Central memory CD8-positive, alpha-beta T cell (primary cell): ENCODE measurements at regions not wholly inside any gene's neighbourhood (a gene's known extent, or its start where the extent isn't known, plus 50 kb on each side); places are given as distances from the start of the nearest gene placed in this dataset.

Experiments
- ATAC-seq: fragments of 150-1000 bp; cut with Tn5 transposase; replicated peaks from 2 replicates; pipeline ENCODE4 v1.10.0; 2022; ENCODE audit warnings: mild to moderate bottlenecking, moderate FRiP score, moderate number of reproducible peaks; ENCODE audit not compliant: poor library complexity, severe bottlenecking; ENCODE audit errors: extremely low read depth
- DNase-seq, 2 donors: peaks; one replicate each; pipeline ENCODE4 v3.0.0; 2021; ENCODE audit warnings: low spot score in 2 of 2
- H3K27ac Mint-ChIP-seq: one replicate; pipeline ENCODE4 v1.8.0; 2022; ENCODE audit warnings: low read depth, mild to moderate bottlenecking, moderate library complexity, mixed read lengths
- H3K27me3 Mint-ChIP-seq: one replicate; pipeline ENCODE4 v1.8.0; 2022; ENCODE audit warnings: mixed read lengths
- H3K36me3 Mint-ChIP-seq: one replicate; pipeline ENCODE4 v1.8.0; 2022; ENCODE audit warnings: mild to moderate bottlenecking, moderate library complexity, mixed read lengths; ENCODE audit not compliant: insufficient read depth
- H3K4me1 Mint-ChIP-seq: one replicate; pipeline ENCODE4 v1.8.0; 2022; ENCODE audit warnings: mixed read lengths
- H3K4me3 Mint-ChIP-seq: one replicate; pipeline ENCODE4 v1.8.0; 2022; ENCODE audit warnings: mild to moderate bottlenecking, moderate library complexity, mixed read lengths
- H3K9me3 Mint-ChIP-seq: one replicate; pipeline ENCODE4 v1.8.0; 2022; ENCODE audit warnings: mixed read lengths

DNA sequence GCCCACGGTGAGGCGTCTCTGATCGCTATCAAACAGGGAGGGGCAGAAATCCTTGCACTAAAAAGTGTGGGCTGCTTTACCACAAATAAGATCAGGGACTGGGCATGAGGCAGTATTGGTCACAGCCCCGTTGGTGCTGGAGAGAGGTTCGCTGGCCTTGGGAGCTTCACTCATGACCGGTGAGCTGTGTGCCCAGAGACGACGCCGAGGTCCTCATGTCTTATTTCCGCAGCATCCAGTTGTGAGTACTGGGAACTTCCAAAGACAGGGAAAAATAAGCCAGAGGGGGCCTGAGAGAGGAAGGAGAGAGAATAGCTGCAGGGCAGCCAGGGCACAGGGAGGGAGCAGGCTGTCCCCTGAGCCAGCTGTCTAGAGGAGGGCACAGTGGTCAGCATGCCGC lies 154.2 kb upstream of the PRKCQ start:
- H3K27ac Mint-ChIP-seq = no peak overlapping the region
- no peaks in the 10 kb centered on the region for H3K4me1 Mint-ChIP-seq
- DNase-seq (no peak), ATAC-seq (no peak)
- no peaks in the 10 kb centered on the region for H3K9me3 Mint-ChIP-seq
- H3K36me3 Mint-ChIP-seq = peaks cover 3% of the 10 kb centered on the region
- peaks cover 81% of the 10 kb centered on the region for H3K27me3 Mint-ChIP-seq
- H3K4me3 Mint-ChIP-seq = no peak overlapping the region

DNA sequence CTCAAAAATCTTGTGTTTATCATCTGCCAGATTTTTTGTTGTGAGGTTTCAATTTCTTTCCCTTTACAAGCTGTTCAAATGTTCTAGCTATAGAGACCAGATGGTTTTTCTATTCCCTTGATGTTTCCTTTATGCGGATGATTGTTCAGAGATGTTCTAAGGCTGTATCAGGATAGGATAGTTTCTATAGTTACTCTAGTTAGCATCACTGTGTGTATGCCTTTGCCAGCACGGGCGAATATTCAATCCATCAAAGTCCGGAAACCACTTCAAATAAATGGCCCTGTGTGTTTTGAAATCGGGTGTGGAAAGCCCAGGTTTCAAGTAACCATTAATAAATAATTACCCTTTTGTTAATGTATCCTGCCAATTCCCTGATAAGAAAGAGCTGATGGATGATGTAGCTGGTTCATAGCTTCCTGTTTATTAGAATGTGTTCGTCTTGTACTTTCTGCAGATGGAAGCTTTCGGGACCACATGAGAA lies 149.8 kb upstream of the PRKCQ start:
- Mint-ChIP-seq H3K4me1 (no peaks in the 10 kb centered on the region), H3K4me3 (no peak overlapping the region), H3K27ac (no peak overlapping the region), H3K36me3 (no peaks in the 10 kb centered on the region), H3K27me3 (peaks cover 84% of the 10 kb centered on the region), H3K9me3 (no peaks in the 10 kb centered on the region)
- ATAC-seq (no peak), DNase-seq (no peak)

DNA sequence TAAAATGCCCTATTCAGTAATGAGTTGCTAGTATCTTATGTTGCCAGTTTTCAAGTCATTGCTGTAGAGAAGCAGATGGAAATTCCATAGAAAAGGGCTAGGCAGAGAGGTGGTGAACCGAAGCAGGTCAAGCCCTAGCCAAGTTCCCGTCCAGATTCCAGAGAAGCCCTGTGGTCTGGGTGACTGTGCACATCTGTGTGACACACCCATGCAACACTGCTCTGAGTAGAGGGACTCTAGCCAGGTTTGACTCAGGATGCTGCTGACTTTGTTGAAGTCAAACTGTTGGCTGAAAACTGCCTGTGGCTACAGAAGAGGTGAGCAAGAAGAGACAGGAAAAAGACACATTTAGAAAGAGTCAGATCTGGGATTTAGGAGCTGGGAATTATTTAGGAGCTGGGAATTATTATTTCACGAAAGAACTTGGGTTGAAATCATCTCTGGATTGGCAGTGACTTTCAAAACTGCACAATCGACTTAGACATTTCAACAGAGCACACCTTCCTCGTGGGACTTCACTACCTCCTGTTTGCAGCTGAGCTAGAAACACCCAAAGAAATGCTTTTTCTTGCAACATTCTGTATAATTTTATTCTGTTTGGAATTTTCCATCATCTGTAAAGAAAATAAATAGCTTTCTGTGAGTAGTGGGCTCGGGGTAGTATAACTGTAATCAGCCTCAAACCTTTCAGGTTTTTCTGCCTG lies 149.1 kb upstream of the PRKCQ start:
- no peaks in the 10 kb centered on the region for H3K4me1 Mint-ChIP-seq
- H3K9me3 Mint-ChIP-seq = no peaks in the 10 kb centered on the region
- H3K36me3 Mint-ChIP-seq = no peaks in the 10 kb centered on the region
- H3K4me3 Mint-ChIP-seq = no peak overlapping the region
- no peak overlapping the region for H3K27ac Mint-ChIP-seq
- ATAC-seq = no peak
- peaks cover 84% of the 10 kb centered on the region for H3K27me3 Mint-ChIP-seq
- DNase-seq = no peak

DNA sequence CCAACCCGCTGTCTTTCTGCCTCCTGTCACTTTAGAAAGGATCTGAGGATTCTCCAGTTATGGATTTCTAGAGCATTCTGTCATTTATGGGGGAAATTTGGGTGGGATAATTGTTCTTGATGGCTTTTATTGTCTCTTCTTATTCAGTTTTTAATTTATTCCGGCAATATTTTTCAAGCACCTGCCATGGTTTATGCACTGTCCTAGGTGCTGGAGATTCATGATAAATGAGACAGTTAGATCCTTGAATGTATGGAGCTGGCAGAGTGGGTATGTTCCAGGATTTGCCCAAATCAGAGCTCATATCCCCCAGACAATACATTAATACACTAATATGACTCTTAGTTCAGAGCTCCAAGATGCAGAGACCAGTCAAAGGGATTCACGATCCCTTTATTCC lies 146.8 kb upstream of the PRKCQ start:
- Mint-ChIP-seq H3K4me3 (no peak overlapping the region), H3K27ac (no peak overlapping the region), H3K4me1 (no peaks in the 10 kb centered on the region), H3K36me3 (no peaks in the 10 kb centered on the region), H3K9me3 (no peaks in the 10 kb centered on the region), H3K27me3 (peaks cover 84% of the 10 kb centered on the region)
- DNase-seq (no peak), ATAC-seq (no peak)

DNA sequence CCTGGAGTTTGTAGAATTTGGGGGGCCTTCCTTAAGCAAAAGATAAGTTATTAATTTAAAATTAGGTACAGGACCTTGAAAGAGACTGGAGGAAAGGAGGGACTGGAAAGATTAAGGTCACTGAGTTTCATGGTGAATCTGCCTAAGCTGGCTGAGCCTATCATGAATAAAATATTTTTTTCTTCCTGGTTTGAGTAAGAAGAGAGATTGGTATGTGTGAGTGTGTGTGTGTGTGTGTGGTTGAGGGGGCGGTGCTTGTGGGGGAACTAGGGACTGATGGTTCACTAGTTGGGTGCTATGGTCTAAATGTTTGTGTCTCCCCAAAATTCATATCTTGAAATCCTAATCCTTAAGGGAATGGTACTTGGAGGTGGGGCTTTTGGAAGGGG lies 142.5 kb upstream of the PRKCQ start:
- Mint-ChIP-seq H3K4me3 (no peak overlapping the region), H3K36me3 (no peaks in the 10 kb centered on the region), H3K9me3 (no peaks in the 10 kb centered on the region), H3K27ac (no peak overlapping the region), H3K4me1 (no peaks in the 10 kb centered on the region), H3K27me3 (peaks cover 82% of the 10 kb centered on the region)
- DNase-seq (no peak), ATAC-seq (no peak)

DNA sequence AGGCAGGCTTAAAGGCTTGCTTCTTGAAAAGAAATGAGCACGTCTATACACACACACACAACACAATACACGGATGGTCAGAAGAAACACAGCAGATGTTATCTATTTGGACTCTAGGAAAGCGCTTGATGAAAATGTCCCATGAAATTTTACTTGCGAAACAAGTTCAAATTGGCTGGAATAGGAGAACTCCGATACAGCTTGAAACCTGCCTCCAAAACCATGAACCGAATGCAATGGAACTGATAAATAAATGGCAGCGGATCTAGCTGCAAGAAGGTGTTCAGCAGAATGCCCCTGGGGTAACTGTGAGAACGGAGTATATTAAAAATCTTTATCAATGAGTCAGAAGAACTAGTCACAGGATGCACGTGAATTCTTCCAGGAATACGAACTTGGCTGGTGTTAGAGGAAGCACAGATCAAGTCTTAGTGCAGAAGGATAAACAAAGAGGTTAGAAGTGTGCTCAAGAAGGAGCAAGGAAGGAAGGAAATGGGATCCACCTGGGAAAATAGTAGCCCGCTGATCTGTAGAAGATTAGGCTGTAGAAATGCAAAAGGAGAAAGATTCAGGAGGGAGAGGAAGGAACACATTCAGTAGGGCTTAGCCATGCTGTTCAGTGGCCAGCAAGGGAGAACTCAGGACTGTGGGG lies 142.0 kb upstream of the PRKCQ start:
- ATAC-seq (no peak), DNase-seq (no peak)
- Mint-ChIP-seq H3K27ac (no peak overlapping the region), H3K9me3 (no peaks in the 10 kb centered on the region), H3K4me1 (no peaks in the 10 kb centered on the region), H3K36me3 (no peaks in the 10 kb centered on the region), H3K4me3 (no peak overlapping the region), H3K27me3 (peaks cover 77% of the 10 kb centered on the region)

DNA sequence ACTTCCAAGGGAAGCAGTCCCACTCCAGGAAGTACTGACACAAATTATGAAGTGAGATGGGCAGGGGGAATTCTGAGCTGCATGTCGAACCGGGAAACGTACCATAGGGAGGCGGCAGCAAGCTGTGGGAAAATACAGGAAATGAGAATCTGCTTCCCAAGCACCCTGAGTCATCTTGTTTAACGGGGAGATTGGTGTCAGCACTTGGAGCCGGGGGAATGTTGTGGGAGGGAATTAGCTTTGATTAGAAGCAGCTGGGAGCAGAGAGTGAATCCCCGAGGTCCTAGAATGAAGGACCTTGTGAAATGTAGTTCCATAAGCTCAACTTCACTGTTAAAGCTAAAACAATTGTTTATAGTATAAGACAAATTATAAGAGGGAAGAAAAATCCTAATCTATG lies 141.4 kb upstream of the PRKCQ start:
- peaks cover 77% of the 10 kb centered on the region for H3K27me3 Mint-ChIP-seq
- no peak overlapping the region for H3K4me3 Mint-ChIP-seq
- H3K9me3 Mint-ChIP-seq = no peaks in the 10 kb centered on the region
- H3K4me1 Mint-ChIP-seq = no peaks in the 10 kb centered on the region
- H3K36me3 Mint-ChIP-seq = no peaks in the 10 kb centered on the region
- H3K27ac Mint-ChIP-seq = no peak overlapping the region
- no peak for DNase-seq
- ATAC-seq = no peak

DNA sequence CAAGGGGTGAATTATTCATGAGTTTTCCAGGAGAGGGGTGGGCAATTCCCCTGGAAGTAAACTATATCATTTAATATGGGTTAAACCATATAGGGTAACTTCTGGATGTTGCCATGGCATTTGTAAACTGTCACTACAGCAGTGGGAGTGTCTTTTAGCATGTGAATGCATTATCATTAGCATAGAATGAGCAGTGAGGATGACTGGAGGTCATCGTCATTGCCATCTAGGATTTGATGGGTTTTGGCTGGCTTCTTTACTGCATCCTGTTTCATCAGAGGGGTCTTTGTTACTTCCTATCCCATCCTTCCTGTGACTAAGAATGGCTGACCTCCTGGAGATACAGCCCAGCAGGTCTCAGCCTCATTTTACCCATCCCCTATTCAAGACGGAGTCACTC lies 139.5 kb upstream of the PRKCQ start:
- Mint-ChIP-seq H3K4me1 (no peaks in the 10 kb centered on the region), H3K27ac (no peak overlapping the region), H3K36me3 (no peaks in the 10 kb centered on the region), H3K4me3 (no peak overlapping the region), H3K27me3 (peaks cover 80% of the 10 kb centered on the region), H3K9me3 (no peaks in the 10 kb centered on the region)
- ATAC-seq (no peak), DNase-seq (no peak)

DNA sequence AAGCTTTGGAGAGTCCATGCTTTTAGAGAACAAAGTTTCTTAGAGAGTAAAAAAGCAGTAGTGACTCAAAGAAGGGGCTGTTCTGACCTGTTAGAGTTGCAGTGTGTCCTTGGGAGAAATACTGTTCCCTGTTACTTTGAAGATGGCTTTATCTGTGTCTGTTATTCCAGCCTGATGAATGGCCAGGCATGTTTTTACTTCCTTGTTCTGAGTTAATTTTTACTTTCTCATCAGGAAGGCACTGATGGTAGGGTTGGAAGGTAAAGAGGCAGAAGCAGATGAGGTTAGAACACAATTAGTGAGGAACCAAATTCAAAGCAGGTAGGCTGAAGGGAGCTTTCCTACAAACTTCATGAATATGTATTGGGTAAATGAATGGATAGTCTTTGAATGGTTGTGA lies 138.5 kb upstream of the PRKCQ start:
- Mint-ChIP-seq H3K27ac (no peak overlapping the region), H3K4me1 (peaks cover 4% of the 10 kb centered on the region), H3K9me3 (no peaks in the 10 kb centered on the region), H3K27me3 (peaks cover 74% of the 10 kb centered on the region), H3K4me3 (no peak overlapping the region), H3K36me3 (no peaks in the 10 kb centered on the region)
- DNase-seq = no peak
- ATAC-seq = no peak

DNA sequence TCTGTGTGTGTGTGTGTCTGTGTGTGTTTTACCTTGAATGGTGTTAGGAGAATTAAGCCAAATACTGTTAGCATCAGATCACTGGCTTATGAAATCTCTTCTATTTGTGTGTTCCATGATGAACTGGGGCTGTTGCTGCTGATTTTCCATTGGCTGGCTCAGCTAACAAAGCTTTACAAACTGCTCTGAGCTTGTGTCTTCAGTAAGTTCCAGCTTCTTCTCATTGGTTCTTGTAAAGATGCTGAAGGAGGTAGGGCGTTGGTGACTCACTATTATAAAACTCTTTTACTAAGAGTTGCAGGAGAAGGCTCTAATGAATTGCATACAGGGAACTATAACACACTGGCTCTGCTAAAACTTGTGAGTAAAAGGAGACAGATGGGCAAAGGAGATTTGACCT lies 136.4 kb upstream of the PRKCQ start:
- Mint-ChIP-seq H3K4me1 (peaks cover 5% of the 10 kb centered on the region), H3K36me3 (no peaks in the 10 kb centered on the region), H3K27ac (no peak overlapping the region), H3K4me3 (no peak overlapping the region), H3K9me3 (no peaks in the 10 kb centered on the region), H3K27me3 (peaks cover 62% of the 10 kb centered on the region)
- DNase-seq (no peak), ATAC-seq (no peak)

DNA sequence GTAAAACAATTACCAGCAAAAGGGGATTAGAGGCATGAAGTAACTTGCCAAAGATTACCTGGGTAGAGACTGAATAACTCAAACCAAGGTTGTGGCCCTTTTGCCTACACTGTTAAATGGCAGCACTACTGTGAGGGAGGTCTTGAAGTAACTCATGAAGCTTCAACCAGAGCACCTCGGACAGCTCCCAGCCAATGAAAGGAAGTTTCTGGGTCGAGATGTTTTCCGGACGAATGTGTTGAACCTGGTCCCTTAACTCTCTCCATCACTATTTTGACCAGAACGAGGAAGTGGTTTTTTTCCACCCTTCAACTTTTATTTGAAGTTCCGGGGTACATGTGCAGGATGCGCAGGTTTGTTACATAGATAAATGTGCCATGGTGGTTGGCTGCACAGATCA lies 133.6 kb upstream of the PRKCQ start:
- no peaks in the 10 kb centered on the region for H3K9me3 Mint-ChIP-seq
- no peak overlapping the region for H3K27ac Mint-ChIP-seq
- no peak for ATAC-seq
- peaks cover 64% of the 10 kb centered on the region for H3K27me3 Mint-ChIP-seq
- peaks cover 5% of the 10 kb centered on the region for H3K4me1 Mint-ChIP-seq
- H3K4me3 Mint-ChIP-seq = no peak overlapping the region
- no peak for DNase-seq
- no peaks in the 10 kb centered on the region for H3K36me3 Mint-ChIP-seq

DNA sequence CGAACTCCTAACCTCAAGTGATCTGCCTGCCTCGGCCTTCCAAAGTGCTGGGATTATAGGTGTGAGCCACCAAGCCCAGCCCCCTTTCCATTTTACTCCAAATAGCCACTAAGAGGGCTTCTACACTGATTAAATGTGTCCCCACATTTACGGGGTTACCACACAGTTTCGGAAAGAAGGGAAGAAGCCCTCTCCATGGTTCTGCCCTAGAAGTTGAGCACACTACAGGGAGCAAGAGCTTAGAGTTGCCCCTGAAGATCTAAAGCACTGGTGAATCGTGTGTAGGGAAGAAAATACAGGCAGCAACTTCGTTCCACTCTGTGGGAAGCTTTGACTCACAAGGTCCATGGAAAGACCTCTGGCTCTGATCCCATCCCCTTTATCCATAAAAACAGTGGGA lies 133.0 kb upstream of the PRKCQ start:
- H3K27ac Mint-ChIP-seq = no peak overlapping the region
- no peaks in the 10 kb centered on the region for H3K9me3 Mint-ChIP-seq
- H3K4me1 Mint-ChIP-seq = peaks cover 5% of the 10 kb centered on the region
- no peaks in the 10 kb centered on the region for H3K36me3 Mint-ChIP-seq
- DNase-seq (no peak), ATAC-seq (no peak)
- peaks cover 64% of the 10 kb centered on the region for H3K27me3 Mint-ChIP-seq
- H3K4me3 Mint-ChIP-seq = no peak overlapping the region

DNA sequence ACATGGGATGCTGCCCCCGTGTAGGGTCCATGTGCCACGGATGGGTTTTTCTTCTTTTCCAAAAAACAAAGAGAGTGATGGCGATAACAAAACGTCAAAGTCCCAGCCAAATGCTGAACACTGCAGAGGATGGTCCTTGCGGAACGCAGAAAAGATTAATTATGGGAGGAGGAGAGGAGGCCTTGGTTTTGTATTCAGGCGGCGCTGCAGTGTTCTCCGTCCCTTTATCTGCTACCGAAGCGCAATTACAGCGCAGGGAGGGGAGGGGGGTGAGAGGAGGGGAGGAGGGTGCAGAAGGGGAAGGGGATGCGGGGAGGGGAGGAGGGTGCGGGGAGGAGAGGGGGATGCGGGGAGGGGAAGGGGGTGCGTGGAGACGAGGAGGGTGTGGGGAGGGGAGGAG lies 131.8 kb upstream of the PRKCQ start:
- Mint-ChIP-seq H3K36me3 (no peaks in the 10 kb centered on the region), H3K27me3 (peaks cover 68% of the 10 kb centered on the region), H3K4me1 (peaks cover 5% of the 10 kb centered on the region), H3K9me3 (no peaks in the 10 kb centered on the region), H3K4me3 (no peak overlapping the region), H3K27ac (no peak overlapping the region)
- ATAC-seq = no peak
- no peak for DNase-seq
